ENCODE measurements at regions not wholly inside any gene's neighbourhood (a gene's known extent, or its start where the extent isn't known, plus 50 kb on each side); places are given as distances from the start of the nearest gene placed in this dataset.
"Not testable (repeated sequence)": the region's sequence is repeated elsewhere in the genome, so short reads cannot be mapped to it uniquely, and the experiment has no call there.

GRCh38 chrX:138962419-138962818 is 250.9 kb upstream of the FGF13 start:
- TF ChIP-seq EZH2 (IDR thresholded peaks at IDR 0.05; ENCODE audit: low read depth, unreplicated experiment); POLR2AphosphoS5 (IDR thresholded peaks at IDR 0.05; ENCODE audit: low read depth); CTCF (conservative IDR thresholded peaks at IDR 0.05; ENCODE audit: low read depth in 2 of 2); CREB1 (CRISPR knock-in tag; IDR thresholded peaks at IDR 0.05; ENCODE audit: low read depth); EZH2phosphoT487 (IDR thresholded peaks at IDR 0.05; ENCODE audit: unreplicated experiment); REST (IDR thresholded peaks at IDR 0.05; ENCODE audit: unreplicated experiment); NANOG (IDR thresholded peaks at IDR 0.05; ENCODE audit: borderline replicate concordance); STAT1 (IDR thresholded peaks at IDR 0.05; ENCODE audit: unreplicated experiment); ETS1 (IDR thresholded peaks at IDR 0.05); JUNB (IDR thresholded peaks at IDR 0.05; ENCODE audit: unreplicated experiment): not testable (repeated sequence)
